GM06990 (cell line): ENCODE measurements at regions not wholly inside any gene's neighbourhood (a gene's known extent, or its start where the extent isn't known, plus 50 kb on each side); places are given as distances from the start of the nearest gene placed in this dataset.

ENCODE experiments used
- DNase-seq: peaks from one replicate; pipeline ENCODE4 v3.0.0-alpha.2; 2011; ENCODE audit not compliant: insufficient read length; ENCODE audit errors: extremely low read depth
- H3K27me3 ChIP-seq: replicated peaks from 2 replicates; pipeline ENCODE4 v1.6.0; 2011; ENCODE audit warnings: low read length; ENCODE audit not compliant: control insufficient read depth, insufficient read depth
- H3K36me3 ChIP-seq: 2 replicates; pipeline ENCODE4 v1.5.1; 2011; ENCODE audit warnings: low read length; ENCODE audit not compliant: control insufficient read depth, insufficient read depth
- H3K4me3 ChIP-seq: replicated peaks from 2 replicates; pipeline ENCODE4 v1.5.1; 2011; ENCODE audit warnings: low read depth, mild to moderate bottlenecking, control low read depth, low read length
- TF ChIP-seq, protein P1 (sequence below): IDR thresholded peaks from 2 replicates; pipeline ENCODE4 v1.5.1; 2011; ENCODE audit warnings: low read length, control low read depth, mild to moderate bottlenecking, inconsistent platforms; ENCODE audit not compliant: insufficient read depth, poor library complexity, severe bottlenecking

DNA sequence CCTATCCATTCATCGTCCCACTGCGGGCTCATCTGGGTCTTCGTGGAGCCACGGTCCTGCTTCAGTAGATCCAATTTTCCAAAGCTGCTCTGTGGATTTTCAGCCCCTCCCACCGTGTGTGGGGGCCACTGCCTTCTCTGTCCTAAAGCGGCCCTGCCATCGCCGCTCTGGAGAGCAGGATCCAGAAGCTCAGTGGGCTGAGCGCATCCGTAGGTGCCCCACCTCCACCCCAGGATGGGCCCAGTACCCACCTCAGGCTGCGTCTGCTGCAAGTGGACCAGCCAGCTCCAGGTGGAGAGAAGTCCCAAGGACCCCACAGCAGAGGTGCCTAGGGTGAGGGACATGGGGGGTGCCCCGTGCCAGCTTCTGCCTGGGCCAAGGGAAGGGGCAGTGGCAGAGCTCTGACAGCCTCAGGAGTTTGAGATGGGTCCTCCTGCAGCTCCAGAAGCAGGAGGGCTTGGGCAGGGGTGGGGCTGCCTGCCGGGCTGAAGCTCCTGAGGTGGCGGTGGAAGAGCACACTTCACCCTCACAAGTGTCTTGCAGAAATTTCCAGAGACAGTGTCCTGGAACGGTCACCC lies 148.1 kb upstream of the C14orf180 start:
- Histone ChIP-seq H3K36me3 (no peaks in the 10 kb centered on the region), H3K4me3 (no peak overlapping the region), H3K27me3 (no peaks in the 10 kb centered on the region)
- TF ChIP-seq, protein P1, sequence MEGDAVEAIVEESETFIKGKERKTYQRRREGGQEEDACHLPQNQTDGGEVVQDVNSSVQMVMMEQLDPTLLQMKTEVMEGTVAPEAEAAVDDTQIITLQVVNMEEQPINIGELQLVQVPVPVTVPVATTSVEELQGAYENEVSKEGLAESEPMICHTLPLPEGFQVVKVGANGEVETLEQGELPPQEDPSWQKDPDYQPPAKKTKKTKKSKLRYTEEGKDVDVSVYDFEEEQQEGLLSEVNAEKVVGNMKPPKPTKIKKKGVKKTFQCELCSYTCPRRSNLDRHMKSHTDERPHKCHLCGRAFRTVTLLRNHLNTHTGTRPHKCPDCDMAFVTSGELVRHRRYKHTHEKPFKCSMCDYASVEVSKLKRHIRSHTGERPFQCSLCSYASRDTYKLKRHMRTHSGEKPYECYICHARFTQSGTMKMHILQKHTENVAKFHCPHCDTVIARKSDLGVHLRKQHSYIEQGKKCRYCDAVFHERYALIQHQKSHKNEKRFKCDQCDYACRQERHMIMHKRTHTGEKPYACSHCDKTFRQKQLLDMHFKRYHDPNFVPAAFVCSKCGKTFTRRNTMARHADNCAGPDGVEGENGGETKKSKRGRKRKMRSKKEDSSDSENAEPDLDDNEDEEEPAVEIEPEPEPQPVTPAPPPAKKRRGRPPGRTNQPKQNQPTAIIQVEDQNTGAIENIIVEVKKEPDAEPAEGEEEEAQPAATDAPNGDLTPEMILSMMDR, result no peak
- DNase-seq, result no peak

DNA sequence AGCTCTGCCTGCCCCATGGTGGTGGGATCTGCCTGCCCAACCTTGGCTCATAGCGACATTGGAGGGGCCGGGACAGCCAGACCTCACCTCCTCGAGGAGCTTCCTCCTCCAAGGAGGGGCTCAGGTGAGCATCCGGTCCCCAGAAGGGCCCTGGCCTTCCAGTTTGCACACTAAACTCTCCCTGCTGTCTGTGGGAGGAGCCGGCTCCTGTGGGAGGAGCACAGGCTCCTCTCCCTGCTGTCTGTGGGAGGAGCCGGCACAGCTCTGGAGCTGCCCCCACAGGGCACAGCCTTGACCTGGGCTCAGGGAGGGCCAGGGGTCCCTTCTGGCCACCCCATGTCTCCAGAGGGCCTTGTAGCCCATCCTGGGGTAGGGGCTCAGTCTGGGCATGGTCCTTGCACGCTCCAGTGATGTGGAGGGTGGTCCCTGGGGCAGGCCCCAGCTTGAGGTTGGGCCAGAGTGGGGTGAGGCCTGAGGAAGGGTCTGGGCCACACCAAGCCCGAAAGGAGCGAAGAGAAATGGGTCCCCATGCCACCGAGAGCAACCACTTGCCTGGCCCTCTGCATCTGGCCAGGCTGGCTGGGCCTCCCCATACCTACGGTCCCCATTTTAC lies 147.5 kb upstream of the C14orf180 start:
- Histone ChIP-seq H3K36me3 (no peaks in the 10 kb centered on the region), H3K27me3 (no peaks in the 10 kb centered on the region), H3K4me3 (no peak overlapping the region)
- TF ChIP-seq, protein P1, result no peak
- DNase-seq, result no peak

DNA sequence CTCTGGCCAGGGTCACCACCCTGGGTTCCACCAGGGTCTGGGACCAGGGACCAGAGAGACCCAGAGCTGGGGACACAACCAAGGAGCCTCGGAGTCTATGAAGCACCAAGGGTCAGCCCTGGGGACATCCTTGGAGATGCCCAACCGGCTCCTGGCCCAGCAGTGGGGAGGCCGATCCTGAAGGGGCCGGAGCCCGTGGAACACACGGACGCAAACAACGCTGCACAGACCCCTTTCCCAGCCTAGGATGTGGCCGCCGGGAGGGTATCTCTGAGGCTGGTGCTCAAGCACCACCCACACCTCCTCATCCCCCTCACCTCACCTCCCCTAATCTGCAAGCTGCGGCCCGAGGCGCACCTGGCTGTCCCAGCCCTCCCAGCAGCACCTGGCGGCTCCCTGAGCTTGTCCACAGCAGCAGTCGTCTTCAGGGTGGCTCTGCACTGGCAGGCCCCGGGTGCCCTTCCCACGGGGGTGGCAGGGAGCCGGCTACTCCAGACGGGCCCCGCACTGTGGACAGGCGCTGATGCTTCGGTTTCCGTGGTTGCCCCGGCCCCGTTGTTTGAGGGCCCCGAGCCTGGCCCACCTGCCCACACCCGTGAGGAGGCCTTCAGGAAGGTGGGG lies 146.8 kb upstream of the C14orf180 start:
- Histone ChIP-seq H3K4me3 (no peak overlapping the region), H3K27me3 (no peaks in the 10 kb centered on the region), H3K36me3 (no peaks in the 10 kb centered on the region)
- no peak for DNase-seq
- TF ChIP-seq, protein P1, result no peak

DNA sequence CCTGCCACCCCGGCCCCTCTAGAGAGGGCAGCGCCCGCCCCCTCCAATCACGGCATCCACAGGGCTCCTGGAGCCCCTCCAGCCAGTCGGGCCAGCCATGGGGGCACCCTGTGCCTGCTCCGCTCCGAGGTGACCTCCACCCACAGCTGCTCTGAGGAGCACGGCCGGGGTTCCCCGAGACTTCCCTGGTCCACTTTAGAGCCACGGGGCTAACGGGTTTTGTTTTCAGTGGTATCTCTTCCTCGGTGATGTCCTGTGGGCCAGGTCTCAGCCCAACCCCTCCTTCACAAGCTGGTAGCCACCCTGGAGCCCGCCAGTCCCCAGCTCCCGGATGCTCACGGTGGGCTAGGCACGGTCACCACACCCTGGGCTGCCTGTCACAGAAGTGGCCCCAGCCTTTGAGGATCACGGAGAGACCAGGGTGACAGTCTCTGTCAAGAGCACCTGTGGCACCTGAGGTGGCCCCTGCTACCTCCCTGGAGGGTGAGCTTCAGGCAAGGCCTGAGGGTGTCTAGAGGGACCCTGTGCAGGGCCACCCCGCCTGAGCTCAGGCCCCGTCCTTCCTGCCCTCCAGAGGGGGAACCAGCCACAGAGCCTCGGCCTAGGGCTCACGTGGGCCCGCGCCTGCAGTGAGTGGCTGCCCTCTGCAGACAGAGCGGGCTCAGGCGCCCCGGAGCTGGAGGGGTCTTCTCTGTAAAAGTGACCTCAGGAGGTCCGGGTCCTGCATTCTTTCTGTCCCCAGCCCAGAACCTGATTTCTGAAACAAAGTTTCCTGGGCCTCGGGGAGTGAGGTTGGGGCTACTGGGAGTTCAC lies 146.0 kb upstream of the C14orf180 start:
- TF ChIP-seq, protein P1, result no peak

DNA sequence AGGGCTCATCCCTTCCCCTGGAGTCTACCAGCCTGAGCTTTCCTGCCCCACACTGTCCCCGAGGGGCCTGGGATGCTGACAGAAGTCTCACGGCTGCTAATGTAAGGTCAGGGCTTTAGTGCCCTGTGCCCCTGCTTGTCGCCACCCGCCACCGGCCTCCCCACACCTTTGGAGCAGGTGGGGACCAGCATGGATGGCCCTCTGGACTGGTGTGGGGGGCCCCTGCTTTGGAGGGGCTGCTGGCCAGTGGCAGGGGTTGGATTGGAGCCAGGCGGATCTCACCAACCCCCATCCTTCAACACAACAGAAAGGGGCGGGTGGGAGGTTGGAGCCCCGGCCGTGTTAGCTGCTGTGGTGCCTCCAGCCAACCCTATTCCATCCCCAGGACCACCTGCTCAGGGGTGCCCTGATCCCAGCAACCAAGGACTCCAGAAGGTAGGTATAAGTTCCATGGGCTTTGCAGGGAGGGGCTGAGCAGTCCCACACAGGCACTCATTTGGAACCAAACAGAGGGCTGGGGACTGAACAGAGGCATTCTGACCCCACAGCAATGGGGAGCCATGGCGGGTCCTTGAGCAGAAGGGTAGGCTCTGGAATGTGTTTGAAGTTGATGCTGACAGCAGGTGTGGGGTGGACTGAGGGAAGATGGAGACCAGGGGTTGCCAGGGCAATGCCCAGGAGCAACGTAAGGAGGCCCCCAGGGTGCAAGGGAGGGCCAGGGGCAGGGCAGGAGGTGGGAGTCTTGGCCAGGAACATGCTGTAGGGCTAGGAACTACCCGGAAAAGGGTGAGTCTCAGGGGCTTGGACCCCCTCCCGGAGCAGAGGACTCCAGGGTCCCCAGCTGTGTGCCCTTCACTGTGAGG lies 145.1 kb upstream of the C14orf180 start:
- Histone ChIP-seq H3K27me3 (no peaks in the 10 kb centered on the region), H3K36me3 (no peaks in the 10 kb centered on the region), H3K4me3 (no peak overlapping the region)
- TF ChIP-seq, protein P1, result no peak
- DNase-seq, result no peak

More for the DNA sequence above, 146.0 kb upstream of the C14orf180 start:
- no peak for DNase-seq
- no peak overlapping the region for H3K4me3 ChIP-seq
- H3K27me3 ChIP-seq, result no peaks in the 10 kb centered on the region
- H3K36me3 ChIP-seq, result no peaks in the 10 kb centered on the region
